ENCODE measurements at regions not wholly inside any gene's neighbourhood (a gene's known extent, or its start where the extent isn't known, plus 50 kb on each side); places are given as distances from the start of the nearest gene placed in this dataset.

DNA sequence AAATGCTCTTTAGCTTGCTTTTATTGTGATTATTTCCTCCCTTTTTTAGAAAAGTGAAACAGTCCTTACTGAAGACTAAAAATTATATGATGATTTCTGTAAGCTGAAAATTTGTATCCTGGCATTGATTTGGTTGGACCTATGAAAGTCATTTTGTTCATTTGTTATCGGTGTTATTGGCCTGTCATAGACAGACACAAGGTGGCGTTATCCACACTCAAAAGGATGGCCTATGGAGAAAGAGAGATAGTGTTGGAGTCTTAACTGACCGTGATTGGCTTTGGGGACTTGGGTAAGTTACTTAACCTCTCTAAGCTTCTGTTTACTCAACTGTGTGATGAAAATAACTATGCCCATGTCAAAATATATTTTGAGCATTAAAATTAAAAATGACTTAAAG, 203.6 kb upstream of the CHODL start (continued):
- TF ChIP-seq, protein P1, sequence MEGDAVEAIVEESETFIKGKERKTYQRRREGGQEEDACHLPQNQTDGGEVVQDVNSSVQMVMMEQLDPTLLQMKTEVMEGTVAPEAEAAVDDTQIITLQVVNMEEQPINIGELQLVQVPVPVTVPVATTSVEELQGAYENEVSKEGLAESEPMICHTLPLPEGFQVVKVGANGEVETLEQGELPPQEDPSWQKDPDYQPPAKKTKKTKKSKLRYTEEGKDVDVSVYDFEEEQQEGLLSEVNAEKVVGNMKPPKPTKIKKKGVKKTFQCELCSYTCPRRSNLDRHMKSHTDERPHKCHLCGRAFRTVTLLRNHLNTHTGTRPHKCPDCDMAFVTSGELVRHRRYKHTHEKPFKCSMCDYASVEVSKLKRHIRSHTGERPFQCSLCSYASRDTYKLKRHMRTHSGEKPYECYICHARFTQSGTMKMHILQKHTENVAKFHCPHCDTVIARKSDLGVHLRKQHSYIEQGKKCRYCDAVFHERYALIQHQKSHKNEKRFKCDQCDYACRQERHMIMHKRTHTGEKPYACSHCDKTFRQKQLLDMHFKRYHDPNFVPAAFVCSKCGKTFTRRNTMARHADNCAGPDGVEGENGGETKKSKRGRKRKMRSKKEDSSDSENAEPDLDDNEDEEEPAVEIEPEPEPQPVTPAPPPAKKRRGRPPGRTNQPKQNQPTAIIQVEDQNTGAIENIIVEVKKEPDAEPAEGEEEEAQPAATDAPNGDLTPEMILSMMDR (IDR thresholded peaks at IDR 0.05; ENCODE audit: control extremely low read depth in 1 of 3, insufficient read depth in 1 of 3, low read depth in 1 of 3, low read length in 3 of 3), result peak in 2 of 3 experiments; percentile 70 to 73; a peak in 3 of 4 replicates
- TF ChIP-seq RFX5 (IDR thresholded peaks at IDR 0.05; ENCODE audit: borderline replicate concordance, low read depth, low read length) (no peak), RXRA (IDR thresholded peaks at IDR 0.05; ENCODE audit: insufficient read depth, low read depth, low read length) (no peak)
